PFSK-1 (cell line): ENCODE measurements at regions not wholly inside any gene's neighbourhood (a gene's known extent, or its start where the extent isn't known, plus 50 kb on each side); places are given as distances from the start of the nearest gene placed in this dataset.

ENCODE experiments used
- FOXP2 ChIP-seq: optimal IDR thresholded peaks from 2 replicates; pipeline ENCODE3; 2011; ENCODE audit warnings: borderline replicate concordance, control low read depth, inconsistent platforms; ENCODE audit not compliant: insufficient read depth; ENCODE audit errors: extremely low read length, extremely low read depth
- POLR2AphosphoS5 ChIP-seq: IDR thresholded peaks from 2 replicates; pipeline ENCODE4 v1.6.1; 2012; ENCODE audit warnings: low read depth, mild to moderate bottlenecking, control low read depth, low read length, moderate library complexity
- SIN3A ChIP-seq: IDR thresholded peaks from 2 replicates; pipeline ENCODE4 v1.6.1; 2012; ENCODE audit warnings: mild to moderate bottlenecking, low read length, moderate library complexity, borderline replicate concordance; ENCODE audit not compliant: insufficient read depth
- TAF1 ChIP-seq: IDR thresholded peaks from 2 replicates; pipeline ENCODE4 v1.6.1; 2012; ENCODE audit warnings: low read length, control low read depth, borderline replicate concordance; ENCODE audit not compliant: insufficient read depth
- TF ChIP-seq, protein P1 (sequence below), 2 experiments: IDR thresholded peaks; 2 replicates each; pipeline versions ENCODE4 v1.6.1 to v1.8.0; 2011 to 2012; ENCODE audit warnings: low read depth in 2 of 2, low read length in 2 of 2, control low read depth in 1 of 2, inconsistent platforms in 1 of 2, mild to moderate bottlenecking in 1 of 2, moderate library complexity in 1 of 2; ENCODE audit not compliant: insufficient read depth in 1 of 2

GRCh38 chr7:32221056-32221455 lies 150.8 kb upstream of the PDE1C start:
- TF ChIP-seq POLR2AphosphoS5: no peak
- TF ChIP-seq, protein P1, sequence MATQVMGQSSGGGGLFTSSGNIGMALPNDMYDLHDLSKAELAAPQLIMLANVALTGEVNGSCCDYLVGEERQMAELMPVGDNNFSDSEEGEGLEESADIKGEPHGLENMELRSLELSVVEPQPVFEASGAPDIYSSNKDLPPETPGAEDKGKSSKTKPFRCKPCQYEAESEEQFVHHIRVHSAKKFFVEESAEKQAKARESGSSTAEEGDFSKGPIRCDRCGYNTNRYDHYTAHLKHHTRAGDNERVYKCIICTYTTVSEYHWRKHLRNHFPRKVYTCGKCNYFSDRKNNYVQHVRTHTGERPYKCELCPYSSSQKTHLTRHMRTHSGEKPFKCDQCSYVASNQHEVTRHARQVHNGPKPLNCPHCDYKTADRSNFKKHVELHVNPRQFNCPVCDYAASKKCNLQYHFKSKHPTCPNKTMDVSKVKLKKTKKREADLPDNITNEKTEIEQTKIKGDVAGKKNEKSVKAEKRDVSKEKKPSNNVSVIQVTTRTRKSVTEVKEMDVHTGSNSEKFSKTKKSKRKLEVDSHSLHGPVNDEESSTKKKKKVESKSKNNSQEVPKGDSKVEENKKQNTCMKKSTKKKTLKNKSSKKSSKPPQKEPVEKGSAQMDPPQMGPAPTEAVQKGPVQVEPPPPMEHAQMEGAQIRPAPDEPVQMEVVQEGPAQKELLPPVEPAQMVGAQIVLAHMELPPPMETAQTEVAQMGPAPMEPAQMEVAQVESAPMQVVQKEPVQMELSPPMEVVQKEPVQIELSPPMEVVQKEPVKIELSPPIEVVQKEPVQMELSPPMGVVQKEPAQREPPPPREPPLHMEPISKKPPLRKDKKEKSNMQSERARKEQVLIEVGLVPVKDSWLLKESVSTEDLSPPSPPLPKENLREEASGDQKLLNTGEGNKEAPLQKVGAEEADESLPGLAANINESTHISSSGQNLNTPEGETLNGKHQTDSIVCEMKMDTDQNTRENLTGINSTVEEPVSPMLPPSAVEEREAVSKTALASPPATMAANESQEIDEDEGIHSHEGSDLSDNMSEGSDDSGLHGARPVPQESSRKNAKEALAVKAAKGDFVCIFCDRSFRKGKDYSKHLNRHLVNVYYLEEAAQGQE (IDR thresholded peaks at IDR 0.05; ENCODE audit: insufficient read depth in 1 of 2, low read depth in 2 of 2, low read length in 2 of 2): no peak
- TF ChIP-seq TAF1: no peak
- TF ChIP-seq FOXP2: no peak
- TF ChIP-seq SIN3A: no peak
